ENCODE measurements at regions not wholly inside any gene's neighbourhood (a gene's known extent, or its start where the extent isn't known, plus 50 kb on each side); places are given as distances from the start of the nearest gene placed in this dataset.
"Not testable (repeated sequence)": the region's sequence is repeated elsewhere in the genome, so short reads cannot be mapped to it uniquely, and the experiment has no call there.

GRCh38 chr6:21745543-21746337, 152.2 kb downstream of the SOX4 start:
- no peak for DNase-seq

DNA sequence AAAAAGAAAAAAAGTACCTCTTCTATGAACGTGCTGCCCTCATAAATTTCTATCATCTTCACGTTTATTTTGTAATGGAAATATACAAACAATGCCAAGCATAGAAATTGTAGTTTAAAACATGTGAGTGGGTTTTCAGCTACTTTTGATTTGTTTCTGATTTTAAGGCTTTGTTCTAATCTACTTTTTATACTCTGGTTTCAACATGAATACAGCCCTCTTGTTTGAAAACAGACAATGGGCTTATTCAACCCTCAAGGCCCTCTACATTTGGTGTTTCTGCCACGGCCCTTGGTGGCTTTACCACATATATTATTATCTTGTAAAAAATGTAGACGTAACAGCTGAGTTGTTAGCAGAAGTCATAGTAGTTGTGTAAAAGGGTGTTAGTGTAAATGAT, 153.9 kb downstream of the SOX4 start:
- no peak for DNase-seq

- DNase-seq, result no peak
Measured at GRCh38 chr6:21748343-21749056, 154.9 kb downstream of the SOX4 start.

- DNase-seq, result no peak
Measured at GRCh38 chr6:21749754-21750153, 156.2 kb downstream of the SOX4 start.

DNA sequence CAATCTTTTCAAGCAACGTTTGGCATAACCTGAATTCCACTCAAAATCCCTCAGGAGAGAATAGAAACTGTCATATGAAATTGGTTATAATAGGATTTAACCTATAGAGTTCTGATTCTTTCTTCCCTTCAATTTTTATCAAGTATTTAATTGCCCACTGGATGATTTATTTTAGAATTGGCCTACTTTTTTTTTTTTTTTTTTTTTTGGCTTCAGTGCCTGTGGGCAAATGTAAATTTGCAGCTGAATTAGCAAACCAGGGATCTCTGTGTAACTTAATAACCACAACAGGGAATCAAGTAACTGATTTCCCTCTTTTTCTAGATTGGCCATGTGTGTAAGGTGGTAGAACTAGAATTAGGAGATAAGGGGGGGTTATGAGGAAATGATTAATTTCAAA, 157.0 kb downstream of the SOX4 start:
- no peak for DNase-seq

GRCh38 chr6:21751608-21752007, 158.1 kb downstream of the SOX4 start:
- DNase-seq, result no peak

DNA sequence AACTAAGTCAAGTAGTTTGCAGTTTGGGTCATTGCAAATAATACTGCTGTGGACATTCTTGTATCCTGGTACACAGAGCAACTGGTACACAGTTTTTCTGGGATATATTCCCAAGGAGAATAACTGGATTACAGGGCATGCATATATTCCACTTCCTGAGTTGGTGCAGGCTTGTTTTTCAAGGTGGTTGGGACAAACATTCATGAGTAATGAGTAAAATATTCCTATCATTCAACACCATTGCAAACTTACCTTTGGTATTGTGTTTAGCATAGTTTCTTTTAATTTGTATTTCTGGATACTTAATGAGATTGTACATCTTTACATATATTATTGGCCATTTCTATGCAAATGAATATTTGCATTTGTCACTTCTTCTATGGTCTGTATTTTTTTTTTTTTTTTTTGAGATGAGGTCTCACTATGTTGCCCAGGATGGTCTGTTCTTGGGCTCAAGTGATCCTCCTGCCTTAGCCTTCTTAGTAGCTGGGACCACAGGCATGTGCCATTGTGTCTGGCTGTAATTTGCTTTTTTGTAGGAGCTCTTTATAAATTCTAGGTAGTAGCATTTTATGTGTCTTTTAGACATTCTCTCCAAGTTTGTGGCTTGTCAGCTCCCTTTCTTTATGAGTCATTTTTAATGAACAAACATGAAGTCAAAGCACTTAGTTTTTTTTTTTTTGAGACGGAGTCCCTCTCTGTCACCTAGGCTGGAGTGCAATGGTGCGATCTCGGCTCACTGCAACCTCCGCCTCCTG, 158.7 kb downstream of the SOX4 start:
- no peak for DNase-seq

DNA sequence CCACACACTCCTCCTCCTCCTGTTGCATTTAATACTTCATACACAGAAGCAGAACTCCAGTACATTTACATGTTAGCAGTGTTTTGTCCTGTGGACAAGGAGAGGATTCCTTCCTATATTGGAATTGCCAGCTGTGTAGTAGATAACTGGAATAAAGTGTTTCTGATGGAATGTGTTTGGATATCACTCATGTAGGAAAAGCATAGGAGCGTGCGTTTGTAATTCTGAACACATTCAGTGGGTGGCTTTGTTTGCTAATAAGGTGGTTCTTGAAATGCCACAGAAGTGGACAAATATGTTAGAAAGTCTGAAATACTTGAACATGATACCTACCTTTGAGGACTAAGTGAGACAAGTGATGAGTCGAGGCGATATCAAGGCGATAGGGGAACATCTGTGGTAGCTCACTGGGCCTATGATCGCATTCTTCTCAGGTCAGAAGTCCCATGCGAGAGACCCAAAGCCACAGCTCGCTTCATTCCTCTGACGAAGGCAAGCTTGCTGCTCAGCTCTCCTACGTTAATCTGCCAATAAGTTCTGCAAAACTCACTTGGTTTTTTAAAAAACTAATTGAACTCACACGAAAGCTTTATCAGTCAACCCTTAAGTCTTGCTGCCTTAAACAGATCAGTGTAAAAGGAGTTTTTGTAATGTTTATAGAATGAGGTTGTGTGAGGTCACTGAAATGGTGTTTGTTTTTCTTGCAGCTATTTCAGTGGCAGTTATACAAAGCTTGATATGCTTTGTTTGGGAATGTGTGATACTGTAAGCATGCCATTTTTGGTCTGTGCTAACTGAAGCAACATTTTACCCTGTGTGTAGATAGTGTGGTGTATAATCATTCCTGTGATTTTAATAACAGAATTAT, 159.9 kb downstream of the SOX4 start:
- no peak for DNase-seq

DNA sequence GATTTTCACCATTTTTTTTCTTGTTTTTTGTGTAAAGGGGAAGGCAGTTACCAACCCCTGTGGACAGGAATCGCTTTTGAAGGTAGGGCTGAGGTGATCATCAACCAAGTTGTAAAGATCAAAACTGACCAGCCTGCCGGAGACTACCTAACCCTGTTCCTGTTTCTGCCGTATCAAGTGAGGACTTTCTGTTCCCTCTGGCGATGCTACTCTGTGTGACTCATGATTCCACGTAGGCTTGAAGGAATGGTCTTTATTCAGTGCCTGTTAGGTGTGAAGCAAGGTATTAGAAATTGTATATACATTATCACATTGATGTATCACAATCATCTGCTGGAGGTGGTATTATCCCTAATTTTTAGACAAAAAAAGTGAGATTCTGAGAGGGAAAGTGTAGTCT, 161.3 kb downstream of the SOX4 start:
- peak; percentile 49 for DNase-seq

DNA sequence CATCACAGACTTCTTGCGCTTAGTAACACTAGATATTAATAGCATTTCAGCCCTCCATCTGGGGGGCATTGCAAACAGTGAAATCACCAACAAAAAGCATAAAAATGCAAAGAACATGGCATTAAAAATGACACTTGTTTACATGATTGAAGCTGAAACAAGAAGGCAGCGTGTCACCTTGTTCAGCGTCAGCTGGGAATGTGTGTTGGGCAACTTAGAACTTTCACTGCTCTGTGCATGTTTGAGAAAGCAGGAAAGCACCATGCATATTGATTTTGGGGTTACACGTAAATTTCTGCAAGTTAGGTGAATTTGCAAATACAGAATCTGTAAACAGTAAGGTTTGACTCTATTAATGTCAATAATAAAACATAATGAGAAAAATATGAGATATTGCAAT, 162.9 kb downstream of the SOX4 start:
- DNase-seq, result no peak

DNA sequence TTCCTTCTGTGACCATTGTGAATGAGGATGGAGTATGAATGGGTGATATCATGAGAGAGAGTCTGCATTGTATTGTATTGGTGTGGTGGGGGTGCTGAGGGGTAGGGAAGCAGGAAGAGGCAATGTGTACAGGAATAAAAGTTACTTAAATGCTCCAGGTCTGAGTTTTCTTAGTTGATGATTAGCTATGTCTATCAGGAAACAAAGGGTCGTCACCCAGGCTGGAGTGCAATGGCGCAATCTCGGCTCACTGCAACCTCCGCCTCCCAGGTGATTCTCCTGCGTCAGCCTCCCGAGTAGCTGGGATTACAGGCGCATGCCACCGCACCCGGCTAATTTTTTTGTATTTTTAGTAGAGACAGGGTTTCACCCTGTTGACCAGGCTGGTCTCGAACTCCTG, 163.8 kb downstream of the SOX4 start:
- not testable (repeated sequence) for DNase-seq

- no peak for DNase-seq
Measured at GRCh38 chr6:21759721-21760120, 166.2 kb downstream of the SOX4 start.

- not testable (repeated sequence) for DNase-seq
Measured at GRCh38 chr6:21761053-21761730, 167.6 kb downstream of the SOX4 start.

DNA sequence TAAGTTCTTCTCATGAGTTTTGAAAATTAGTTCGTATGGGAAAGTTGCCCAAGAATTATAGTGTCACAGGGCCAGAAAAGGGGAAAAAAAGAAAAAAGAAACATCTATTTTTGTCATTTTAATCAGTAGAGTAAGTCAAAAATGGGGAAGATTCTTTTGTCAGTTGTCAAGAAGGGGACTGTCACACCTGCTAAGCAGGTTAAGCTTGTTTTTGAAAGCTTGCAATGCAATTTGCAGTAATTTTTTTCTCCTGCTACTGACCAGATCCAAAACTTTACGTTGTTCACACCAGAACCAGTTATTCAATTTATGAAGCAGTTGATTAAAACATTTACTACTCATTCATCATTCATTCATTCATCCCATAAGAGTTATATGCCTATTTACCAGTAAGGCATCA, 171.4 kb downstream of the SOX4 start:
- no peak for DNase-seq

GRCh38 chr6:21767891-21768648, 174.5 kb downstream of the SOX4 start:
- peak; percentile 30 for DNase-seq

DNA sequence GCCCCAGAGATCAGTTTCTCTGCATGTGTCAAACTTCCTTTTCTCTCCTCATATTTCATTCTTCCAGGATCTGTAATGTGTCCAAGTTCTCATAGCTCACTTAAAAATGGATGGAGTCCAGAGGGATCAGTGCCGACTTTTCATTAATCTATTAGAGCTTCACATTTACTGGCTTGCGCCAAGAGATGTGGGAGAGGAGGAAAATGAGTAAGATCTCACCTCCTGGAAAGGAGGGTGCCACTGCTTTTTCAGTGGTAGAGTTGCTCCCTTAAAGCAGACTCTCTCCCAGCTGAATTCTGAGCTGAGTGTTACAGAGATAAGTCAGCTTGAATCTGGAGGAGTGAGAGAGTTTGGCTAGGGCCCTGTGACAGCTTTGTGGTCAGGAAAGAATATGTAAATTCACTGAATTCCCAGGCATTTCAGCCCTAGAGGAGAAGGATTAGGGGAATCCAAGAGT, 175.9 kb downstream of the SOX4 start:
- DNase-seq, result no peak

- no peak for DNase-seq
Measured at GRCh38 chr6:21769968-21770367, 176.4 kb downstream of the SOX4 start.

DNA sequence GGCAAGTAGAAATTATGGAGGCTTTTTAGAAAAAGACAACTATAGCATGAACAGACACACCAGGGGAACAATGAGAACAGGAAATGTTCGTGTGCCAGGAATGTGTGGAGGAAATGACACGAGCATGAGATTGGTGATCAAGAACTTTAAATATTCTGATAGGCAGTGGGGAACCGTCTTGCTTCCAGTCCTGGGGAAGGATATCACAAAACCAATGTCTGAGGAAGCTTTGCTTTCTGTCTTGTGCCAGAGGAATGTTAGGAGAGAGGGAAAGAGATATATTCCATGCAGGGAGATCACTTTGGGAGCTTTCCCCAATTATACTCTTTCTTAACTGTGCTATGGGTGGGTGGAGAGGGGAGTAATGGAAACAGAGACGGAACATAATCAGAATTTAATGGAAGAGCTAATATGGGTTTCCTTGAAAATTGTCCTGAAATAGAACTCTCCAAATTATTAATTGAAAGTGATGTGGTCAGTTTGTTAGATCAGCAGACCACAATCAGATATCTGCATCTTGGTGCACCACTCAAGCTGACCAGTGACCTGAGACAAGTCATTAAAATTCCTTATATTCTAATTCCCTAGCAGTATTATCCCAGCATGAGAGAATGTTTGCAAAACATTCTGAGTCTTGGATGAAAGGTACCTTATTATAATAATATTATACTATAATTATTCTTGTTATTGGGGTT, 178.2 kb downstream of the SOX4 start:
- DNase-seq, result no peak

DNA sequence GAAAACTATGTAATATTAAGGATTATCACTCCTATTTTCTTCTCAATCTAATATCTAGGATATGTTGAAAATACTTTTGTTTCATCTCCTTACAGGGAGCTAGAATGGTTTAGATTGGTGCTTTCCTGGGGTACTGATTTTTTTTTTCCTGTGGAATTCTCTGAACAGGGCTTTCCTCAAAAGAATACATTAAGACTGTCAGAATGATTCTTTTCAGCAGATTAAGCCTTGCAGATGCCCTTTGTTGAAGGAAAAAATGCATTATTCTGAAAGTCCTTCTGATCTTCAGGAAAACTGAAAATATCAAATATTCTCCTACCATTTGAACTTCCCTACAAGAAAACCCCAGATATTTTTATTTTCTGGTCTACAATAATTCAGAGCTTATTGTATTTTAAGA, 178.9 kb downstream of the SOX4 start:
- DNase-seq, result no peak

DNA sequence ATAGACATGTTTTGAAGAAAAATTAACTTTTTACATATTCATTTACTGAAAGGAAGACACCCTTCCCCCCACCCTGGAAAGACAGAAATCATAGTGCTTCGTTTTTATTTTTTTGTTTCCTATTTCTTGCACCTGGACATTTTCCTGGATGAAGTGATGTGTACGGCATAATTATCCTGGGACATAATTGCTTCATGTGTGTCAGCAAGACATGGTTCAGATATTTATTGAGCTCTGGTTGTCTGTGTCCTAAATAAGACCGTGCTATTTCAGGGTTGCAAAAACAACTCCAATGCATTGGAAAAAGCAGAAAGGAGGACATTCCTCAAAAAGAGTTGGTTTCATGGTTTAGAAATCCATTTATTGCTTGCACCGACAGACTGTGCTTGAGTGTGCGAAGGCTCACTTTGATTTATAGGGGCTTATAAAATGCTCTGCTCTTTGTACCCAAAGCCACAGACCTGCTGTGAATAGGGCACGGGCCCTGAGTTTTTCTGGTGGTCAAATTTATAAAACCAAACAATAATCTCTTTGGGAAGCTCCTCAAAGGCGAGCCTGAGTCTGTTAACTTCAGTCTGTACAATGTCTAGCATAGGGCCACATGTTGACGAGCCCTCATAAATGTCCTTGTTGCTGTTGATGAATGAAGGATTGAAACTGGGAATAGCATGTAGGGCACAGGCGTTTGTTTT, 179.5 kb downstream of the SOX4 start:
- no peak for DNase-seq

Data from MV-4-11 (cell line).